ENCODE measurements at regions not wholly inside any gene's neighbourhood (a gene's known extent, or its start where the extent isn't known, plus 50 kb on each side); places are given as distances from the start of the nearest gene placed in this dataset.

DNA sequence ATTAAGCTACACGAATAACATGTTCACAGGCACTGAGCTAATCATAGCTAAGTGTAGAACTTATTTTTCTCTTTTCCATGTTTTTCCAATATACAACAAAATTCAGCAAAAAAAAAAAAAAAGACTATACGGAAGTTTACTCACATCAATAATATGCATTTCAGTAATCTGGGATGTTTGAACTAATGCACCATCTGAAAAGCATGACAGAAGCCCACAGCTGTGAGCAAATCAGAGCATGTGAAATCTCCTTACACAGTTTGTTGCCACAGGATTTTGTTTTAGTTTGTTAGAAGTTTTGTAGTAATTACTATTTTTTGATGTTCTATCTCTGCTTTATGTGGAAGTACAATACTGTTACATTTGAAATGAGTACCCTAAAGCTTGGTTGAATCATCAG is 1051.7 kb downstream of the TTLL7 start:
- Histone ChIP-seq H3K9me3 (peaks cover 0 to 3% (median 0%) of the 10 kb centered on the region in 4 donors), H3K4me1 (no peaks in the 10 kb centered on the region), H3K4me3 (no peak overlapping the region), H3K27me3 (no peaks in the 10 kb centered on the region), H3K27ac (no peak overlapping the region), H3K36me3 (no peaks in the 10 kb centered on the region)
- WGBS, 2 donors = 86 to 87% methylated on average over 2 of the region's 2 CpGs
- no peak for DNase-seq
- TF ChIP-seq POLR2AphosphoS5 (IDR thresholded peaks at IDR 0.05) (no peak), POLR2A (IDR thresholded peaks at IDR 0.05) (no peak), EP300 (IDR thresholded peaks at IDR 0.05) (no peak)
- TF ChIP-seq, protein P1, sequence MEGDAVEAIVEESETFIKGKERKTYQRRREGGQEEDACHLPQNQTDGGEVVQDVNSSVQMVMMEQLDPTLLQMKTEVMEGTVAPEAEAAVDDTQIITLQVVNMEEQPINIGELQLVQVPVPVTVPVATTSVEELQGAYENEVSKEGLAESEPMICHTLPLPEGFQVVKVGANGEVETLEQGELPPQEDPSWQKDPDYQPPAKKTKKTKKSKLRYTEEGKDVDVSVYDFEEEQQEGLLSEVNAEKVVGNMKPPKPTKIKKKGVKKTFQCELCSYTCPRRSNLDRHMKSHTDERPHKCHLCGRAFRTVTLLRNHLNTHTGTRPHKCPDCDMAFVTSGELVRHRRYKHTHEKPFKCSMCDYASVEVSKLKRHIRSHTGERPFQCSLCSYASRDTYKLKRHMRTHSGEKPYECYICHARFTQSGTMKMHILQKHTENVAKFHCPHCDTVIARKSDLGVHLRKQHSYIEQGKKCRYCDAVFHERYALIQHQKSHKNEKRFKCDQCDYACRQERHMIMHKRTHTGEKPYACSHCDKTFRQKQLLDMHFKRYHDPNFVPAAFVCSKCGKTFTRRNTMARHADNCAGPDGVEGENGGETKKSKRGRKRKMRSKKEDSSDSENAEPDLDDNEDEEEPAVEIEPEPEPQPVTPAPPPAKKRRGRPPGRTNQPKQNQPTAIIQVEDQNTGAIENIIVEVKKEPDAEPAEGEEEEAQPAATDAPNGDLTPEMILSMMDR (IDR thresholded peaks at IDR 0.05) = no peak
- intact Hi-C loops (cut with DNase I) = no loop called here

GRCh38 chr1:82946096-82946605 is 1052.8 kb downstream of the TTLL7 start:
- Histone ChIP-seq H3K36me3 (no peaks in the 10 kb centered on the region), H3K27ac (no peak overlapping the region)
- TF ChIP-seq EP300 (IDR thresholded peaks at IDR 0.05) (no peak), POLR2A (IDR thresholded peaks at IDR 0.05) (no peak), POLR2AphosphoS5 (IDR thresholded peaks at IDR 0.05) (no peak)
- TF ChIP-seq, protein P1 (IDR thresholded peaks at IDR 0.05) = no peak

DNA sequence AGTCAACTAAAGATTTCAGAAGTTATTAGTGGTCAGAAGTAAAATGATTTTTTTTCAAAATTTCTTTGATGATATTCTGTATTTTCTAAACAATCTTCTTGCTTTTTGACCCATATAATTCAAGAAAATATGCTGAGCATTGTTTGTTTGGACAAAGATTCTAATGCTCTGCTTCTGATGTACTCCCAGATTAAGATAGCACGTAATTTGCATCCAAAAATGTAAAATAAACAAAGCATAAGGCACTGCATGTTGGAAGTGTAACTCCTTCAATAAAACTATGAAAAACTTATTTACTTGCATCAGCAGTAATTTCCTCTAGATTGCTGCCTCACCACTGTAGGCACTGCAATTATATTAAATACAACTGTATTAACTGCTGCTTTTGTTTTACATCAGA is 1054.1 kb downstream of the TTLL7 start:
- TF ChIP-seq, protein P1 (IDR thresholded peaks at IDR 0.05) = no peak
- TF ChIP-seq POLR2A (IDR thresholded peaks at IDR 0.05) (no peak), EP300 (IDR thresholded peaks at IDR 0.05) (no peak), POLR2AphosphoS5 (IDR thresholded peaks at IDR 0.05) (no peak)
- no peak for DNase-seq
- H3K9me3 ChIP-seq = peaks cover 0 to 3% (median 0%) of the 10 kb centered on the region in 4 donors
- WGBS, 2 donors = 35 to 65% methylated on average over 1 of the region's 1 CpG
- no peak overlapping the region for H3K27ac ChIP-seq
- H3K4me1 ChIP-seq = no peaks in the 10 kb centered on the region
- H3K36me3 ChIP-seq = no peaks in the 10 kb centered on the region
- no peak overlapping the region for H3K4me3 ChIP-seq
- no peaks in the 10 kb centered on the region for H3K27me3 ChIP-seq
- intact Hi-C loops (cut with DNase I) = no loop called here

More at GRCh38 chr1:82946096-82946605, 1052.8 kb downstream of the TTLL7 start:
- H3K9me3 ChIP-seq = peaks cover 0 to 3% (median 0%) of the 10 kb centered on the region in 4 donors
- DNase-seq = no peak
- no peaks in the 10 kb centered on the region for H3K27me3 ChIP-seq
- intact Hi-C loops (cut with DNase I) = no loop called here
- no peaks in the 10 kb centered on the region for H3K4me1 ChIP-seq
- H3K4me3 ChIP-seq = no peak overlapping the region
- 88 to 92% methylated on average over 3 of the region's 3 CpGs for WGBS, 2 donors

DNA sequence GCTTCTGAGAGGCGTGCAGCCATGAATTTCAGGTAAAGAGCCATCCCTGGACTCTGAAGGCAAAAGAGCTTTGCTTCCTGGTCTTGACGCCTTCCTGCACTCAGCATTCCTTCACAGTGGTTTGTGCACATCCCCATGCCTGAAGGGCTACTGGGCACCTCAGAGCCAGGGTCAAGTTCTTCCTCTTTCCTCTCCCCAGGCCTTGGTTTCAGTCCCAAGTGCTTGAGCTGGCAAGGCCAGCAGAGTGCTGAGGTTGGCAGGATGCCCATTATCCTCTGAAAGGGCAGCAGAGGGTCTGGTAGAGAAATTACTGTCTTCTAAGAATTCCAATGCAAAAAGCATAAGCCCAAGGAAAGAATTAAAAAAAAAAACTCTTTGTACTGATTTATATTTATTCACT is 1064.9 kb downstream of the TTLL7 start:
- WGBS, 2 donors = 83 to 87% methylated on average over 2 of the region's 2 CpGs
- DNase-seq = no peak
- intact Hi-C loops (cut with DNase I) = no loop called here

More for the DNA sequence above, 1064.9 kb downstream of the TTLL7 start:
- Histone ChIP-seq H3K36me3 (no peaks in the 10 kb centered on the region), H3K4me3 (no peak overlapping the region), H3K27me3 (no peaks in the 10 kb centered on the region), H3K4me1 (no peaks in the 10 kb centered on the region), H3K9me3 (no peaks in the 10 kb centered on the region), H3K27ac (no peak overlapping the region)
- TF ChIP-seq POLR2A (IDR thresholded peaks at IDR 0.05) = no peak
- no peak for TF ChIP-seq EP300 (IDR thresholded peaks at IDR 0.05)
- TF ChIP-seq POLR2AphosphoS5 (IDR thresholded peaks at IDR 0.05) = no peak
- TF ChIP-seq, protein P1 (IDR thresholded peaks at IDR 0.05) = no peak
